Activated B cell treated with CpG ODN at 0.5 μM for 24 hours (primary cell): ENCODE measurements at regions not wholly inside any gene's neighbourhood (a gene's known extent, or its start where the extent isn't known, plus 50 kb on each side); places are given as distances from the start of the nearest gene placed in this dataset.

Experiments
- ATAC-seq: fragments of 200-7000 bp; cut with Tn5 transposase; one replicate; pipeline ENCODE4 v1.10.0; 2021; ENCODE audit warnings: low read depth, mild to moderate bottlenecking, moderate library complexity
- CTCF ChIA-PET: fragments of 350-600 bp; sonication (Branson Sonifier 250); formaldehyde crosslinking; loops from one replicate; lab custom pipeline; 2021; ENCODE audit warnings: antibody characterized with exemption; lab: Charles Lee
- POLR2A ChIA-PET: fragments of 350-600 bp; sonication (Branson Sonifier 250); formaldehyde crosslinking; loops from one replicate; lab custom pipeline; 2021; ENCODE audit warnings: antibody characterized with exemption; lab: Charles Lee
- DNase-seq: peaks from one replicate; pipeline ENCODE4 v3.0.0; 2022
- H3K27ac Mint-ChIP-seq: one replicate; pipeline ENCODE4 v1.8.0; 2020; ENCODE audit warnings: mixed read lengths
- H3K27me3 Mint-ChIP-seq: one replicate; pipeline ENCODE4 v1.8.0; 2021; ENCODE audit warnings: mixed read lengths
- H3K36me3 Mint-ChIP-seq: one replicate; pipeline ENCODE4 v1.8.0; 2021; ENCODE audit warnings: low read depth, mixed read lengths
- H3K4me1 Mint-ChIP-seq: one replicate; pipeline ENCODE4 v1.8.0; 2021; ENCODE audit warnings: mixed read lengths
- H3K4me3 Mint-ChIP-seq: one replicate; pipeline ENCODE4 v1.8.0; 2020; ENCODE audit warnings: mild to moderate bottlenecking, mixed read lengths
- H3K9me3 Mint-ChIP-seq: one replicate; pipeline ENCODE4 v1.8.0; 2020; ENCODE audit warnings: mixed read lengths
- intact Hi-C: fragments of 100-400 bp; cut with micrococcal nuclease; formaldehyde crosslinking; loops from one replicate; pipeline ENCODE4 v1.15.1; 2024
- TF ChIP-seq, protein P1 (sequence below): fragments of 200-600 bp; IDR thresholded peaks from one replicate; pipeline ENCODE4 v1.8.0; 2022; ENCODE audit warnings: antibody characterized with exemption, mild to moderate bottlenecking

DNA sequence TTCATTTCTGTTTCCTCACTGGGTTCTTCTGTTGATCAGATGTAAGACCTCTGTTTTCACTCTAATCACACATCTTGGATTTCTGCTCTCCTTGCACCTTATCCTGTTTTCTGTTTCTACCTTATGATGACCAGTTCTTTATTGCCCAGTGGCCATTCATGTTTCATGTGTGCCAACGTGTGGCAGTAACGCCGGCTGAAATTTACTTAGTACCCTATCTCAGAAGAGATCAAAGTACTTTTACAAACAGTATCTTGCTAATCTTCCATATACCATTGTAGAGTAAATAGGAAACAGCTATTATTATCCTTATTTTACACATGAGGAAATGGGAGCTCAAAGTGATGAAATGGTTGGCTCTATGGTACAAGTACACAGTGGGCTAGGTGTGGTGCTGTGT is 74.0 kb downstream of the GATA3 start:
- no peak overlapping the region for H3K27ac Mint-ChIP-seq
- ATAC-seq: no peak
- intact Hi-C loops: no loop called here
- H3K27me3 Mint-ChIP-seq: peaks cover 19% of the 10 kb centered on the region
- H3K36me3 Mint-ChIP-seq: no peaks in the 10 kb centered on the region
- H3K4me1 Mint-ChIP-seq: peaks cover 3% of the 10 kb centered on the region
- POLR2A ChIA-PET: no interaction called here
- H3K9me3 Mint-ChIP-seq: no peaks in the 10 kb centered on the region
- TF ChIP-seq, protein P1, sequence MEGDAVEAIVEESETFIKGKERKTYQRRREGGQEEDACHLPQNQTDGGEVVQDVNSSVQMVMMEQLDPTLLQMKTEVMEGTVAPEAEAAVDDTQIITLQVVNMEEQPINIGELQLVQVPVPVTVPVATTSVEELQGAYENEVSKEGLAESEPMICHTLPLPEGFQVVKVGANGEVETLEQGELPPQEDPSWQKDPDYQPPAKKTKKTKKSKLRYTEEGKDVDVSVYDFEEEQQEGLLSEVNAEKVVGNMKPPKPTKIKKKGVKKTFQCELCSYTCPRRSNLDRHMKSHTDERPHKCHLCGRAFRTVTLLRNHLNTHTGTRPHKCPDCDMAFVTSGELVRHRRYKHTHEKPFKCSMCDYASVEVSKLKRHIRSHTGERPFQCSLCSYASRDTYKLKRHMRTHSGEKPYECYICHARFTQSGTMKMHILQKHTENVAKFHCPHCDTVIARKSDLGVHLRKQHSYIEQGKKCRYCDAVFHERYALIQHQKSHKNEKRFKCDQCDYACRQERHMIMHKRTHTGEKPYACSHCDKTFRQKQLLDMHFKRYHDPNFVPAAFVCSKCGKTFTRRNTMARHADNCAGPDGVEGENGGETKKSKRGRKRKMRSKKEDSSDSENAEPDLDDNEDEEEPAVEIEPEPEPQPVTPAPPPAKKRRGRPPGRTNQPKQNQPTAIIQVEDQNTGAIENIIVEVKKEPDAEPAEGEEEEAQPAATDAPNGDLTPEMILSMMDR: no peak
- no peak overlapping the region for H3K4me3 Mint-ChIP-seq
- no peak for DNase-seq
- CTCF ChIA-PET: interaction anchor here (0.6 kb wide), 1 partner anchor 628 kb away, joined by 3 read pairs; no protein-coding TSS in a partner anchor

DNA sequence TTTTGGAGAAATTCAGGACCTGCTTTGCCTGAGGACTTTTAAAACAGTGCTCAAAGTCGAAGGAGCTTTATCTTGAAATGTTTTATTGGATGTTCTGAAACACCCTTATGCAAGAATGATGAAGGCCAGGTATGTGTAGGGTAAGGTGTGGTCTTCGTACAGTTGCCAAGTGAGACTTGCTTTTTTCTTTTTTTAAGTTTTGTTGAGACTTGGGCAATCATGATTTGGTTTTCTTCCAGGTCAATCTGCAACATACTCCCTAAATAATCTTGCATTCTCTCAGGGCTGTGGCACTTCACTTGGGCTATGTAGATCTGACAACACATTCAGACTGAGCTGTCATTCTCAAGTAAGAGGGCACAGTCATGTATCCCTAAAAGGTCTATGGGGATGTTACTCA is 75.0 kb downstream of the GATA3 start:
- peaks cover 3% of the 10 kb centered on the region for H3K4me1 Mint-ChIP-seq
- ATAC-seq (no peak), DNase-seq (no peak)
- H3K9me3 Mint-ChIP-seq: no peaks in the 10 kb centered on the region
- H3K27ac Mint-ChIP-seq: no peak overlapping the region
- CTCF ChIA-PET: no interaction called here
- TF ChIP-seq, protein P1: no peak
- no peak overlapping the region for H3K4me3 Mint-ChIP-seq
- POLR2A ChIA-PET: no interaction called here
- H3K36me3 Mint-ChIP-seq: no peaks in the 10 kb centered on the region
- intact Hi-C loops: no loop called here
- peaks cover 26% of the 10 kb centered on the region for H3K27me3 Mint-ChIP-seq

GRCh38 chr10:8130973-8131911 is 76.8 kb downstream of the GATA3 start:
- TF ChIP-seq, protein P1: no peak
- peaks cover 26% of the 10 kb centered on the region for H3K27me3 Mint-ChIP-seq
- DNase-seq (no peak), ATAC-seq (no peak)
- H3K4me1 Mint-ChIP-seq: peaks cover 3% of the 10 kb centered on the region
- CTCF ChIA-PET: no interaction called here
- POLR2A ChIA-PET: no interaction called here
- no peaks in the 10 kb centered on the region for H3K9me3 Mint-ChIP-seq
- no peak overlapping the region for H3K27ac Mint-ChIP-seq
- H3K4me3 Mint-ChIP-seq: no peak overlapping the region
- intact Hi-C loops: no loop called here
- no peaks in the 10 kb centered on the region for H3K36me3 Mint-ChIP-seq

DNA sequence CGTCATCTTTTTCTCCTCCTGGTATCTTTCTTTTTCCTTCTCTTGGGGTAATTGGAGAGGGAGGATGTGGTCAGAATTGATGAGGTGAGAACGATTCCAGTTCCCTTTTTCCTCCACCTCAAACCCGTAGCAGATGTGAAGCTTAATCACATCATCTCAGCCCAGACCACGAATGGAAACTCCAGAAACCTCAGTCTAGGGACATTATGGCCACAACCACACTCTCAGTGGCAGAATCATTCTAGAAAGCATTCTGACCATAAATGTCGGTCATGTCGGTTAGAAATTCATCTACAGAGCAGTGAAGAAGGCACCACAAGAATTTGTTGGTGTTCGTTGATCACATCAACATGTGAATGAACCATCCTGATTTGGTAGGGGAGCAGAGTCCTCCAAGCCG is 78.7 kb downstream of the GATA3 start:
- DNase-seq (no peak), ATAC-seq (no peak)
- Mint-ChIP-seq H3K9me3 (no peaks in the 10 kb centered on the region), H3K27ac (no peak overlapping the region), H3K4me1 (peaks cover 6% of the 10 kb centered on the region), H3K36me3 (no peaks in the 10 kb centered on the region), H3K4me3 (no peak overlapping the region), H3K27me3 (peaks cover 30% of the 10 kb centered on the region)
- intact Hi-C loops: no loop called here
- TF ChIP-seq, protein P1: no peak
- POLR2A ChIA-PET: no interaction called here
- CTCF ChIA-PET: no interaction called here

GRCh38 chr10:8136736-8137135 is 82.2 kb downstream of the GATA3 start:
- ATAC-seq (no peak), DNase-seq (no peak)
- POLR2A ChIA-PET: no interaction called here
- H3K4me3 Mint-ChIP-seq: no peak overlapping the region
- TF ChIP-seq, protein P1: no peak
- no peaks in the 10 kb centered on the region for H3K36me3 Mint-ChIP-seq
- H3K27me3 Mint-ChIP-seq: peaks cover 19% of the 10 kb centered on the region
- intact Hi-C loops: no loop called here
- CTCF ChIA-PET: no interaction called here
- no peak overlapping the region for H3K27ac Mint-ChIP-seq
- no peaks in the 10 kb centered on the region for H3K9me3 Mint-ChIP-seq
- H3K4me1 Mint-ChIP-seq: peaks cover 6% of the 10 kb centered on the region
